Type B pancreatic cell (in vitro differentiated cells): ENCODE measurements at regions not wholly inside any gene's neighbourhood (a gene's known extent, or its start where the extent isn't known, plus 50 kb on each side); places are given as distances from the start of the nearest gene placed in this dataset.

Experiments used
- DNase-seq: peaks from one replicate; pipeline ENCODE4 v3.0.0; 2021; ENCODE audit warnings: mixed read lengths; ENCODE audit not compliant: unreplicated experiment; ENCODE audit errors: extremely low spot score
- H3K27ac Mint-ChIP-seq: 2 replicates; pipeline ENCODE4 v1.8.0; 2021; ENCODE audit warnings: mild to moderate bottlenecking, mixed read lengths
- H3K27me3 Mint-ChIP-seq: 2 replicates; pipeline ENCODE4 v1.8.0; 2021; ENCODE audit warnings: mixed read lengths
- H3K36me3 Mint-ChIP-seq: 2 replicates; pipeline ENCODE4 v1.8.0; 2021; ENCODE audit warnings: mixed read lengths
- H3K4me1 Mint-ChIP-seq: one replicate; pipeline ENCODE4 v1.8.0; 2021; ENCODE audit warnings: mixed read lengths; ENCODE audit not compliant: unreplicated experiment
- H3K4me3 Mint-ChIP-seq: 2 replicates; pipeline ENCODE4 v1.8.0; 2021; ENCODE audit warnings: mild to moderate bottlenecking, mixed read lengths
- H3K9me3 Mint-ChIP-seq: 2 replicates; pipeline ENCODE4 v1.8.0; 2021; ENCODE audit warnings: mixed read lengths
- TF ChIP-seq, protein P1 (sequence below): fragments of 200-600 bp; sonication (generic); conservative IDR thresholded peaks from 2 replicates; pipeline ENCODE4 v1.5.0; 2021; ENCODE audit warnings: antibody characterized with exemption, mild to moderate bottlenecking

DNA sequence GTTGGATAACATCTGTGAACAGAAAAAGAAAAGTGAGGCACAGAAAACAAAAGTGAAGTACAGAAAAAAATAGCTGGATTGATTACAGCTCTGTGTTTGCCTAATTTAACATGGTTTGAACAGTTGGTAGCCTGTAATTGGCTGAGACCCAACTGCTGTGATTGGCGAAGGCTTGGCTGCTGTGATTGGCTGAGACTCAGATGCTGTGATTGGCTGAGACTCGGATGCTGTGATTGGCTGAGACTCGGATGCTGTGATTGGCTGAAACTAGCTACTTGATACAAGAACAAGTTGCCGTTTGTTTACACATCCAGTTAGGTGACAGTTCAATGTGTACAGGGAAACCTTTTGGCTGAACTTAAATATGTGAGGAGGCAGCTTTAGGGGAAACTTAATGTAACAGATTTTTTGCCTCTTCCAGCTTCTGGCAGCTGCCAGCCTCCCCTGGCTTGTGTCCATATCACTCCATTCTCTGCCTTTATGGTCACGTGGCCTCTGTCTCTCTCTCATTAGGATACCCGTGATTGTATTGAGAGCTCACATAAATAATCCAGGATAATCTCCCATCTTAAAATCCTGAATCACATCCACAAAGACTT lies 223.4 kb upstream of the FOXA2 start:
- Mint-ChIP-seq H3K27ac (no peak overlapping the region), H3K27me3 (peaks cover 43% of the 10 kb centered on the region)

DNA sequence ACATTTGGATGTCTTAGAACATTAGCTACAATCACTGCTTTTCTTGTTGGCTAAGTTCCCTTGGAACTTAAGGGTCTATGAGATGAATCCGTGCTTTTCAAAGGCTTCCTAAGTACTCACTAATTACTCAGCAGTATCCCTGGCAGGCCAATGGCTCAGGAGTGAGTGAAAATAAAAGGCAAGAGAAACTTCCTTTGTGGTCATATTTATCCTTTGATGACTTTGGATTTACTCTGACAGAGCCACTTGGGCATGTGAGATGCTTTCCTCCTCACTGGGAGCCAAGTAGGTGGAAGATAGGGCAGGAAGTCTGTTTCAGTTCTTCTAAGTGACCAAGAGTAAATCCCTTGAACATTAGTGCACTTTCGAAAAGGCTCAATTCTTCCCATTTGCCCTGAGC lies 224.3 kb upstream of the FOXA2 start:
- H3K4me3 Mint-ChIP-seq: no peak overlapping the region
- TF ChIP-seq, protein P1, sequence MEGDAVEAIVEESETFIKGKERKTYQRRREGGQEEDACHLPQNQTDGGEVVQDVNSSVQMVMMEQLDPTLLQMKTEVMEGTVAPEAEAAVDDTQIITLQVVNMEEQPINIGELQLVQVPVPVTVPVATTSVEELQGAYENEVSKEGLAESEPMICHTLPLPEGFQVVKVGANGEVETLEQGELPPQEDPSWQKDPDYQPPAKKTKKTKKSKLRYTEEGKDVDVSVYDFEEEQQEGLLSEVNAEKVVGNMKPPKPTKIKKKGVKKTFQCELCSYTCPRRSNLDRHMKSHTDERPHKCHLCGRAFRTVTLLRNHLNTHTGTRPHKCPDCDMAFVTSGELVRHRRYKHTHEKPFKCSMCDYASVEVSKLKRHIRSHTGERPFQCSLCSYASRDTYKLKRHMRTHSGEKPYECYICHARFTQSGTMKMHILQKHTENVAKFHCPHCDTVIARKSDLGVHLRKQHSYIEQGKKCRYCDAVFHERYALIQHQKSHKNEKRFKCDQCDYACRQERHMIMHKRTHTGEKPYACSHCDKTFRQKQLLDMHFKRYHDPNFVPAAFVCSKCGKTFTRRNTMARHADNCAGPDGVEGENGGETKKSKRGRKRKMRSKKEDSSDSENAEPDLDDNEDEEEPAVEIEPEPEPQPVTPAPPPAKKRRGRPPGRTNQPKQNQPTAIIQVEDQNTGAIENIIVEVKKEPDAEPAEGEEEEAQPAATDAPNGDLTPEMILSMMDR: no peak
- peaks cover 46% of the 10 kb centered on the region for H3K27me3 Mint-ChIP-seq
- no peaks in the 10 kb centered on the region for H3K36me3 Mint-ChIP-seq
- DNase-seq: no peak
- H3K9me3 Mint-ChIP-seq: peaks cover 4% of the 10 kb centered on the region
- peaks cover 43% of the 10 kb centered on the region for H3K4me1 Mint-ChIP-seq
- no peak overlapping the region for H3K27ac Mint-ChIP-seq

More for the DNA sequence above, 223.4 kb upstream of the FOXA2 start:
- Mint-ChIP-seq H3K4me1 (peaks cover 42% of the 10 kb centered on the region), H3K9me3 (peaks cover 4% of the 10 kb centered on the region), H3K4me3 (no peak overlapping the region), H3K36me3 (no peaks in the 10 kb centered on the region)
- no peak for DNase-seq
- TF ChIP-seq, protein P1: no peak

DNA sequence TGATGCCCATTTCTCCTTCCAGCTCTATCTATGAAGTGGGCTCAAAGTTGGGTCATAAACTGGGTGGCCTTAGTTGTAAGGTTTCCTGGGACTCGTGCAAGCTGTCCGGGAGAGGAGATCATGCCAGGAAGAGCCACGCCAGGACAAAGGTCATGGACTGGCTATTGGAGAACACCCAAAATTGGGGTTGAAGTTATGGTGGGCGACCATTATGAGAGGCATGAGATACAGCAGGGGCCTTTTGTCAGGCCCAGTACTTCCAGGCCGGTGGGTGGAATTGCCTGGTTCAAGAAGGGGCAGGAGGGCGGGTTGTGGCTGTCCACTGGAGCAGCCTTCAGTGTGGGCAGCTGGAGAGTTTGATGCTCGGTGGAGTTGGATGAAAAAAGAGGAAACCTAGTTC lies 225.1 kb upstream of the SSTR4 start:
- H3K27me3 Mint-ChIP-seq: peaks cover 58% of the 10 kb centered on the region
- no peaks in the 10 kb centered on the region for H3K36me3 Mint-ChIP-seq
- TF ChIP-seq, protein P1: no peak
- H3K4me3 Mint-ChIP-seq: no peak overlapping the region
- peaks cover 44% of the 10 kb centered on the region for H3K4me1 Mint-ChIP-seq
- H3K27ac Mint-ChIP-seq: no peak overlapping the region
- peaks cover 4% of the 10 kb centered on the region for H3K9me3 Mint-ChIP-seq
- DNase-seq: no peak

DNA sequence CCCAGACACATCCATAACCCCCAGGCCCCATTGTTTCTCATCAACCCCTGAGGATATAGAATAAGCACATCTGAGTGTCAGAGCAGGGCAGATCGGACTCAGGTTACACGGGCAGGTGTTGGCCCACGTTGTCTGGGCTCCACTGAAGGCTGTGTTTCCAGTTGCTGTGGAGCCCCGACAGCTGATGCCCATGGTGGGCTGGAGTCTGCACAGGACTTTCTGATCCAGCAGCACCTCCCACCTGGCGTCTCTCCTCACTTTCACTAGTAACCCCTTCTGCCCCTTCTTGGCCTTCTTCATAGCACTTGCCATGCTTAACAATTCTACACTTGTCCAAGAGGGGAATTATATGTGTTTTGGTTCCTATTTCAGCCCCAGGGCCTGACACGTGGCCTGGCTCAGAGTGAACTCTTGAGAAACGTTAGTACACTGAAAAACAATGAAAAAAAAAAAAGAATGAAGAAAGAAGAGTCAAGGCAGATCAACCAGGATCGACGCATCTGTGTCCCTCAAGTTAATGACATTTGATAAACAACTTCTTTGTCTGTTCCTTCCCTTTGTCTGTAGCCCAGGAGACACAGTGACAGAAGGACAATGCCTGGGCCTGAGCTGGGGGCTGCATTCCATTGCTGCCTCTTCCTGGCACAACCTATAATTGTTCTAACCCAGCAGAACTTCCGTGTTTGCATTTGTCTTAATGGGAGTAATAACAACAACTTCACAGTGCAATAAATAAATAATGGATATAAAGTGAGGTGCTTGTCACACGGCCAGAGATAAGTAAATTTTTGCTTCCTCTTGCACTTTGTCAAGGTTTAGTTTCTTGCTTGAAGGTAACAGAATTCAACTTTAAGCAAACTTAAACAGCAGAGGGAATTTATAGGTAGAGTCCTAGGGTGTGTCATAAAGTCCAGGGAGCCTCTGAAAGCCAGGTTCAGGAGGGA lies 224.2 kb upstream of the SSTR4 start:
- TF ChIP-seq, protein P1: no peak
- Mint-ChIP-seq H3K4me3 (no peak overlapping the region), H3K4me1 (peaks cover 42% of the 10 kb centered on the region), H3K9me3 (peaks cover 4% of the 10 kb centered on the region), H3K27me3 (peaks cover 63% of the 10 kb centered on the region), H3K27ac (no peak overlapping the region), H3K36me3 (no peaks in the 10 kb centered on the region)
- DNase-seq: no peak

DNA sequence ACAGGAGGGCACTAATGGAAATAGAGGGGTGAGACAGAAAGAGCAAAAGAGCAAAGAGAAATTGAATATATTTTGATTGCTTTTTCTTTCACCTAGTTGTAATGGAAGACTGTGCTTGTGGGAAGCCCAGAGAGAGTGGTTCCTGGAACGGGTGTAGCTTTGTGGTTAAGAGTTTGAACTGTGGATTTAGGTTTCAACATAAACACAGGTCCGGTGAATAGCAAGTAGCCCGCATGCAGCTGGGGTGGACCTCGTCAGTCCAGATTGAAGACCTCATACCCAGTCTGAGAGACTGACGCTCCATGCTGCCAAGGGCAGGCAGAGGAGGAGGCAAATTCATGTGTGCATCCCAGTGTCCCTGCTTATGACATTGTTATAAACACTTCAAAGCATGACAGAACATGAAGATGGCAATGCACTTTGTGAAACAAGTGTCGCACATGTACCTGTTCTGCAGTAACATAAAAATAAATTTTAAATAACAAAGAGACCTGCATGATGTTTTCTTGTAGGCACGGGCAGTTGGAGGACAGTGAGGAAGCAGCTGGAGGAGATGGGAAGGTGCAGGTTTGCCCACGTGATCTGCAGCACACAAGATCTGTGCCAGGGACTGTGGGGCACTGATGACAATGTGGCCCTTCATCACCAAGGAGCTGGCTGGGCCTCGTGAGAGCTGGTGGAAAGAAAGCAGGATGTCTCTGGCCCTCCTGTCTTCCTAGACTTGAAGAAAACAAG lies 220.5 kb upstream of the SSTR4 start:
- DNase-seq: no peak
- Mint-ChIP-seq H3K27ac (no peak overlapping the region), H3K27me3 (peaks cover 63% of the 10 kb centered on the region), H3K4me3 (no peak overlapping the region), H3K36me3 (no peaks in the 10 kb centered on the region), H3K4me1 (peaks cover 38% of the 10 kb centered on the region), H3K9me3 (peaks cover 4% of the 10 kb centered on the region)
- TF ChIP-seq, protein P1: no peak
